IMR-90 (cell line): ENCODE measurements at regions not wholly inside any gene's neighbourhood (a gene's known extent, or its start where the extent isn't known, plus 50 kb on each side); places are given as distances from the start of the nearest gene placed in this dataset.

Source experiments
- ATAC-seq: fragments of 200-7000 bp; cut with Tn5 transposase; 2 replicates; pipeline ENCODE4 v1.9.1; 2020; ENCODE audit warnings: low read depth, mild to moderate bottlenecking, moderate library complexity
- BruUV-seq: library from RNA; stranded (reverse); fragments of 400-500 nt; replicated peaks from 2 replicates; lab custom pipeline; 2021; lab: Mats Ljungman, UMichigan
- CTCF ChIA-PET: fragments of 300-600 bp; formaldehyde crosslinking; extraction: SDS; loops from one replicate; lab custom pipeline; 2021; ENCODE audit warnings: antibody characterized with exemption; lab: Yijun Ruan, JAX
- POLR2A ChIA-PET: fragments of 300-600 bp; sonication (Branson Sonifier 250); formaldehyde crosslinking; loops from one replicate; lab custom pipeline; 2022; ENCODE audit warnings: antibody characterized with exemption; ENCODE audit not compliant: unreplicated experiment; lab: Charles Lee
- DNase-seq: peaks from one replicate; pipeline ENCODE4 v3.0.0; 2013
- H2AFZ ChIP-seq: replicated peaks from 2 replicates; pipeline ENCODE3; 2013; ENCODE audit warnings: low read length, mild to moderate bottlenecking; ENCODE audit not compliant: poor library complexity
- H2AK5ac ChIP-seq: 2 replicates; pipeline ENCODE4 v1.6.1; 2013; ENCODE audit warnings: low read depth, low read length, inconsistent platforms
- H2AK9ac ChIP-seq: replicated peaks from 2 replicates; pipeline ENCODE3; 2013; ENCODE audit warnings: mild to moderate bottlenecking, low read depth, low read length, moderate library complexity; ENCODE audit not compliant: poor library complexity
- H2BK120ac ChIP-seq: 2 replicates; pipeline ENCODE4 v1.6.1; 2013; ENCODE audit warnings: low read depth, low read length, inconsistent platforms
- H2BK15ac ChIP-seq: 3 replicates; pipeline ENCODE4 v1.6.1; 2013; ENCODE audit warnings: low read depth, low read length, inconsistent platforms
- H2BK20ac ChIP-seq: 2 replicates; pipeline ENCODE4 v1.6.1; 2013; ENCODE audit warnings: low read depth, mild to moderate bottlenecking, inconsistent platforms, low read length, moderate library complexity
- H2BK5ac ChIP-seq: 2 replicates; pipeline ENCODE4 v1.6.1; 2013; ENCODE audit warnings: mild to moderate bottlenecking, low read depth, low read length, inconsistent platforms; ENCODE audit not compliant: poor library complexity, severe bottlenecking
- H3K14ac ChIP-seq: replicated peaks from 2 replicates; pipeline ENCODE4 v1.6.1; 2013; ENCODE audit warnings: low read depth, low read length, inconsistent platforms
- H3K18ac ChIP-seq: 2 replicates; pipeline ENCODE4 v1.6.1; 2013; ENCODE audit warnings: low read depth, low read length, control low read depth
- H3K23ac ChIP-seq: 2 replicates; pipeline ENCODE4 v1.6.1; 2013; ENCODE audit warnings: low read depth, low read length, inconsistent platforms
- H3K27ac ChIP-seq: 2 replicates; pipeline ENCODE4 v1.5.1; 2013; ENCODE audit warnings: mild to moderate bottlenecking, control low read depth, low read length; ENCODE audit not compliant: insufficient read depth
- H3K27me3 ChIP-seq: 2 replicates; pipeline ENCODE4 v1.6.1; 2013; ENCODE audit warnings: low read length; ENCODE audit not compliant: control insufficient read depth, insufficient read depth
- H3K36me3 ChIP-seq: 2 replicates; pipeline ENCODE4 v1.6.1; 2013; ENCODE audit warnings: low read length, mixed read lengths; ENCODE audit not compliant: control insufficient read depth, insufficient read depth
- H3K4ac ChIP-seq: 2 replicates; pipeline ENCODE4 v1.6.1; 2013; ENCODE audit warnings: low read depth, low read length, inconsistent platforms
- H3K4me1 ChIP-seq: 2 replicates; pipeline ENCODE4 v1.6.1; 2013; ENCODE audit warnings: low read length, mixed read lengths; ENCODE audit not compliant: control insufficient read depth, insufficient read depth
- H3K4me2 ChIP-seq: 2 replicates; pipeline ENCODE4 v1.6.1; 2013; ENCODE audit warnings: low read depth, mild to moderate bottlenecking, control low read depth, low read length, moderate library complexity
- H3K4me3 ChIP-seq: 2 replicates; pipeline ENCODE4 v1.5.1; 2013; ENCODE audit warnings: low read depth, mild to moderate bottlenecking, control low read depth, low read length, moderate library complexity; ENCODE audit not compliant: insufficient read depth
- H3K56ac ChIP-seq: 2 replicates; pipeline ENCODE4 v1.6.1; 2013; ENCODE audit warnings: low read length, inconsistent platforms; ENCODE audit not compliant: insufficient read depth; ENCODE audit errors: extremely low read depth
- H3K79me1 ChIP-seq, 2 experiments: 2 replicates each; pipeline ENCODE4 v1.6.1; 2013; ENCODE audit warnings: low read length in 2 of 2, inconsistent platforms in 1 of 2, low read depth in 1 of 2
- H3K9ac ChIP-seq: 2 replicates; pipeline ENCODE4 v1.6.1; 2013; ENCODE audit warnings: low read depth, low read length, control low read depth
- H3K9me1 ChIP-seq: 2 replicates; pipeline ENCODE4 v1.6.1; 2013; ENCODE audit warnings: low read length, inconsistent platforms; ENCODE audit not compliant: insufficient read depth
- H3K9me3 ChIP-seq: 2 replicates; pipeline ENCODE4 v1.6.1; 2013; ENCODE audit warnings: low read length; ENCODE audit not compliant: control insufficient read depth, insufficient read depth
- H4K20me1 ChIP-seq: 2 replicates; pipeline ENCODE4 v1.6.1; 2013; ENCODE audit warnings: low read length, inconsistent platforms; ENCODE audit not compliant: insufficient read depth
- H4K5ac ChIP-seq: 2 replicates; pipeline ENCODE4 v1.6.1; 2013; ENCODE audit warnings: mild to moderate bottlenecking, low read depth, low read length, control low read depth
- H4K8ac ChIP-seq, 2 experiments: 2 replicates each; pipeline ENCODE4 v1.6.1; 2013; ENCODE audit warnings: low read depth in 2 of 2, low read length in 2 of 2, control low read depth in 1 of 2, inconsistent platforms in 1 of 2
- H4K91ac ChIP-seq: 2 replicates; pipeline ENCODE4 v1.6.1; 2013; ENCODE audit warnings: low read depth, low read length, inconsistent platforms; ENCODE audit not compliant: insufficient read depth
- MAZ ChIP-seq: IDR thresholded peaks from 2 replicates; pipeline ENCODE4 v1.6.1; 2012; ENCODE audit warnings: low read depth, mild to moderate bottlenecking, low read length, improper control_type of control experiment, moderate library complexity, borderline replicate concordance
- POLR2A ChIP-seq: IDR thresholded peaks from 2 replicates; pipeline ENCODE4 v1.6.1; 2012; ENCODE audit warnings: mild to moderate bottlenecking, low read depth, low read length
- RAD21 ChIP-seq: IDR thresholded peaks from 2 replicates; pipeline ENCODE4 v1.6.1; 2012; ENCODE audit warnings: low read length, improper control_type of control experiment
- RCOR1 ChIP-seq: IDR thresholded peaks from 2 replicates; pipeline ENCODE4 v1.6.1; 2012; ENCODE audit warnings: mild to moderate bottlenecking, low read length, improper control_type of control experiment; ENCODE audit not compliant: insufficient replicate concordance
- RFX5 ChIP-seq: IDR thresholded peaks from 2 replicates; pipeline ENCODE4 v1.8.0; 2012; ENCODE audit warnings: low read depth, mild to moderate bottlenecking, low read length, moderate library complexity
- WGBS, 2 experiments: methylation state at CpG; one replicate each; pipeline versions ENCODE4 v1.1.5 to v1.1.7; 2013; ENCODE audit warnings: missing lambda C conversion rate in 2 of 2; ENCODE audit not compliant: insufficient read length in 1 of 2; ENCODE audit errors: extremely low coverage in 2 of 2; 5-methylcytosine and 5-hydroxymethylcytosine counted together
- dilution Hi-C: fragments of 300-500 bp; cut with HindIII; formaldehyde crosslinking; loops from one replicate; pipeline ENCODE4 v1.14.3; 2018; ENCODE audit warnings: low sequenced_read_pairs; ENCODE audit not compliant: unreplicated experiment
- in situ Hi-C: fragments of 300-500 bp; cut with MboI; formaldehyde crosslinking; loops from 3 replicates; pipeline ENCODE4 v1.14.3; 2019; ENCODE audit warnings: low sequenced_read_pairs, inconsistent platforms, mixed read lengths
- intact Hi-C: fragments of 100-400 bp; cut with micrococcal nuclease; formaldehyde crosslinking; loops from 2 replicates; pipeline ENCODE4 v1.10.0; 2022
- TF ChIP-seq, protein P1 (sequence below): fragments of 150-350 bp; IDR thresholded peaks from 2 replicates; pipeline ENCODE4 v1.6.1; 2016; ENCODE audit warnings: low read depth, mild to moderate bottlenecking, low read length, moderate library complexity, borderline replicate concordance
- TF ChIP-seq, protein P2 (sequence below): fragments of 150-350 bp; IDR thresholded peaks from 2 replicates; pipeline ENCODE4 v1.6.1; 2017; ENCODE audit warnings: mild to moderate bottlenecking, antibody characterized with exemption, low read length, low read depth

DNA sequence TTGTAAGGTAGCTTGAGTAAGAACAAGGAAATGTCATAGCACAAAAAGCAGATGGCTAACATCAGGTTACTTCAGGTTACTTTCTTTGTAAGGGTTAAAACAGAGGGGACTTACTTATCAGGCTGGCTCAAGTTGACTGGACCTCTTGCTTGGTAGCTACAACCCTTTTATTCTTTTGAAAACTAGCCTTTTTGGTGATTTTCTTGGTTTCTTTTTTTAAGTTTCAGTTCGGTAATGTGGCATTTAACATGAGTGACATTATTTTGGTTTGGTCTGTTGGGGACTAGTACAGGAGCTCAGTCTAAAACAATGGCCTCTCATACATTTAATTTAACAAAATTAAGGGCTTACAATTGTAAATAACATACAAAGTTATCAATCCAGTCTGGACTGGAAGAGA is 621.4 kb downstream of the OTOL1 start:
- Histone ChIP-seq H2BK20ac (no peak overlapping the region), H3K4me3 (no peak overlapping the region), H3K27me3 (no peaks in the 10 kb centered on the region), H3K23ac (no peak overlapping the region), H4K5ac (no peak overlapping the region), H3K79me1 (no peaks in the 10 kb centered on the region), H3K9ac (no peak overlapping the region), H3K9me1 (no peaks in the 10 kb centered on the region), H3K56ac (no peak overlapping the region), H3K18ac (no peak overlapping the region), H3K9me3 (no peaks in the 10 kb centered on the region), H2BK120ac (no peak overlapping the region), H3K36me3 (no peaks in the 10 kb centered on the region), H3K4me1 (no peaks in the 10 kb centered on the region), H2AK9ac (no peak overlapping the region), H4K20me1 (no peaks in the 10 kb centered on the region), H2AFZ (no peak overlapping the region), H2BK15ac (no peak overlapping the region), H3K14ac (no peak overlapping the region), H2BK5ac (no peak overlapping the region), H4K8ac (no peak overlapping the region), H4K91ac (no peak overlapping the region), H2AK5ac (no peak overlapping the region), H3K4me2 (no peak overlapping the region), H3K4ac (no peak overlapping the region), H3K27ac (no peak overlapping the region)
- no TSS peak for BruUV-seq
- in situ Hi-C loops (no loop called here), intact Hi-C loops (no loop called here), dilution Hi-C loops (no loop called here)
- no CpG with 5 or more reads among the region's 1 CpG for WGBS, 2 experiments
- DNase-seq (no peak), ATAC-seq (no peak)
- no peak for TF ChIP-seq POLR2A
- TF ChIP-seq, protein P1, sequence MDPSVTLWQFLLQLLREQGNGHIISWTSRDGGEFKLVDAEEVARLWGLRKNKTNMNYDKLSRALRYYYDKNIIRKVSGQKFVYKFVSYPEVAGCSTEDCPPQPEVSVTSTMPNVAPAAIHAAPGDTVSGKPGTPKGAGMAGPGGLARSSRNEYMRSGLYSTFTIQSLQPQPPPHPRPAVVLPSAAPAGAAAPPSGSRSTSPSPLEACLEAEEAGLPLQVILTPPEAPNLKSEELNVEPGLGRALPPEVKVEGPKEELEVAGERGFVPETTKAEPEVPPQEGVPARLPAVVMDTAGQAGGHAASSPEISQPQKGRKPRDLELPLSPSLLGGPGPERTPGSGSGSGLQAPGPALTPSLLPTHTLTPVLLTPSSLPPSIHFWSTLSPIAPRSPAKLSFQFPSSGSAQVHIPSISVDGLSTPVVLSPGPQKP: no peak
- TF ChIP-seq, protein P2, sequence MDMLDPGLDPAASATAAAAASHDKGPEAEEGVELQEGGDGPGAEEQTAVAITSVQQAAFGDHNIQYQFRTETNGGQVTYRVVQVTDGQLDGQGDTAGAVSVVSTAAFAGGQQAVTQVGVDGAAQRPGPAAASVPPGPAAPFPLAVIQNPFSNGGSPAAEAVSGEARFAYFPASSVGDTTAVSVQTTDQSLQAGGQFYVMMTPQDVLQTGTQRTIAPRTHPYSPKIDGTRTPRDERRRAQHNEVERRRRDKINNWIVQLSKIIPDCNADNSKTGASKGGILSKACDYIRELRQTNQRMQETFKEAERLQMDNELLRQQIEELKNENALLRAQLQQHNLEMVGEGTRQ: no peak
- TF ChIP-seq MAZ: no peak
- TF ChIP-seq RFX5: no peak
- no peak for TF ChIP-seq RAD21
- TF ChIP-seq RCOR1: no peak
- ChIA-PET POLR2A (no interaction called here), CTCF (interaction anchor here (0.6 kb wide), 1 partner anchor 13 kb away, joined by 3 read pairs; no protein-coding TSS in a partner anchor)
